Tibial nerve (tissue), 4 donors: ENCODE measurements at regions not wholly inside any gene's neighbourhood (a gene's known extent, or its start where the extent isn't known, plus 50 kb on each side); places are given as distances from the start of the nearest gene placed in this dataset.

ENCODE experiments used
- DNase-seq, 2 donors: peaks; one replicate each; pipeline ENCODE4 v3.0.0-alpha.2; 2019; ENCODE audit warnings: low spot score in 2 of 2
- H3K27ac ChIP-seq, 4 donors: fragments of 200-600 bp; sonication (generic) in 3 of 4; one replicate each; pipeline ENCODE4 v1.5.1; 2017 to 2019; ENCODE audit warnings: mild to moderate bottlenecking in 1 of 4
- H3K27me3 ChIP-seq, 2 donors: fragments of 200-600 bp; sonication (generic) in 1 of 2; one replicate each; pipeline versions ENCODE4 v1.5.1 to v1.6.0; 2017 to 2019
- H3K36me3 ChIP-seq, 3 donors: fragments of 200-600 bp; sonication (generic); one replicate each; pipeline ENCODE4 v1.5.1; 2018 to 2019
- H3K4me1 ChIP-seq, 4 donors: fragments of 200-600 bp; sonication (generic) in 3 of 4; one replicate each; pipeline ENCODE4 v1.5.1; 2017 to 2019
- H3K4me3 ChIP-seq, 4 donors: fragments of 200-600 bp; sonication (generic) in 3 of 4; one replicate each; pipeline ENCODE4 v1.5.1; 2017 to 2019; ENCODE audit warnings: mild to moderate bottlenecking in 1 of 4, moderate library complexity in 1 of 4
- H3K9me3 ChIP-seq, 4 donors: fragments of 200-600 bp; sonication (generic) in 3 of 4; one replicate each; pipeline ENCODE4 v1.5.1; 2017 to 2019
- CTCF ChIP-seq, 5 experiments: fragments of 200-600 bp in 3 of 5; fragments of 450-650 bp in 2 of 5; sonication (generic) in 3 of 5; IDR thresholded peaks; one replicate each; pipeline ENCODE4 v1.5.1; 2016 to 2019; ENCODE audit warnings: antibody characterized with exemption in 5 of 5, mild to moderate bottlenecking in 3 of 5, moderate library complexity in 2 of 5
- EP300 ChIP-seq, 2 donors: sonication (generic); formaldehyde crosslinking; IDR thresholded peaks; one replicate each; pipeline ENCODE4 v1.6.1; 2017; ENCODE audit warnings: antibody characterized with exemption in 2 of 2, mild to moderate bottlenecking in 1 of 2
- POLR2A ChIP-seq, 2 donors: fragments of 450-650 bp; IDR thresholded peaks; one replicate each; pipeline ENCODE4 v1.6.1; 2017; ENCODE audit warnings: antibody characterized with exemption in 2 of 2, mild to moderate bottlenecking in 2 of 2, moderate library complexity in 2 of 2
- WGBS, 2 donors: methylation state at CpG; one replicate each; pipeline ENCODE4 v1.1.5; 2018; 5-methylcytosine and 5-hydroxymethylcytosine counted together

- no peak overlapping the region for H3K27ac ChIP-seq
- H3K36me3 ChIP-seq, result no peaks in the 10 kb centered on the region
- peaks cover 0 to 6% (median 0%) of the 10 kb centered on the region in 4 donors for H3K9me3 ChIP-seq
- H3K4me1 ChIP-seq, result peaks cover 0 to 2% (median 0%) of the 10 kb centered on the region in 4 donors
- WGBS, 2 donors, result 84 to 88% methylated on average over 4 to 8 of the region's 8 CpGs
- no peak for DNase-seq
- TF ChIP-seq EP300 (IDR thresholded peaks at IDR 0.05), result no peak
- TF ChIP-seq POLR2A (IDR thresholded peaks at IDR 0.05), result no peak
- TF ChIP-seq CTCF (IDR thresholded peaks at IDR 0.05), result no peak
- H3K4me3 ChIP-seq, result no peak overlapping the region
- H3K27me3 ChIP-seq, result no peaks in the 10 kb centered on the region
Measured at GRCh38 chr5:103434057-103434456, 128.5 kb downstream of the NUDT12 start.

GRCh38 chr5:103433211-103433610, 129.4 kb downstream of the NUDT12 start:
- DNase-seq, result no peak
- H3K36me3 ChIP-seq, result no peaks in the 10 kb centered on the region
- no peak for TF ChIP-seq CTCF (IDR thresholded peaks at IDR 0.05)
- TF ChIP-seq POLR2A (IDR thresholded peaks at IDR 0.05), result no peak
- TF ChIP-seq EP300 (IDR thresholded peaks at IDR 0.05), result no peak
- no peaks in the 10 kb centered on the region for H3K9me3 ChIP-seq
- H3K27me3 ChIP-seq, result no peaks in the 10 kb centered on the region
- H3K4me1 ChIP-seq, result peaks cover 0 to 6% (median 2%) of the 10 kb centered on the region in 4 donors
- WGBS, 2 donors, result 86 to 89% methylated on average over 1 of the region's 1 CpG
- no peak overlapping the region for H3K4me3 ChIP-seq
- no peak overlapping the region for H3K27ac ChIP-seq

GRCh38 chr5:103428923-103429322, 133.7 kb downstream of the NUDT12 start:
- Histone ChIP-seq H3K36me3 (no peaks in the 10 kb centered on the region), H3K27ac (peak overlapping the region in 1 of 4 donors; percentile 60), H3K4me3 (no peak overlapping the region), H3K4me1 (peaks cover 0 to 10% (median 5%) of the 10 kb centered on the region in 4 donors), H3K27me3 (no peaks in the 10 kb centered on the region), H3K9me3 (no peaks in the 10 kb centered on the region)
- TF ChIP-seq EP300 (IDR thresholded peaks at IDR 0.05) (no peak), POLR2A (IDR thresholded peaks at IDR 0.05) (no peak), CTCF (IDR thresholded peaks at IDR 0.05) (no peak)
- WGBS, 2 donors, result 62 to 63% methylated on average over 2 of the region's 2 CpGs
- DNase-seq, result no peak

- no peak for TF ChIP-seq EP300 (IDR thresholded peaks at IDR 0.05)
- no peak for TF ChIP-seq CTCF (IDR thresholded peaks at IDR 0.05)
- TF ChIP-seq POLR2A (IDR thresholded peaks at IDR 0.05), result no peak
Measured at GRCh38 chr5:103428411-103428871, 134.1 kb downstream of the NUDT12 start.

GRCh38 chr5:103427326-103427725, 135.3 kb downstream of the NUDT12 start:
- Histone ChIP-seq H3K4me3 (no peak overlapping the region), H3K27me3 (no peaks in the 10 kb centered on the region), H3K4me1 (peaks cover 0 to 14% (median 5%) of the 10 kb centered on the region in 4 donors), H3K27ac (no peak overlapping the region), H3K9me3 (no peaks in the 10 kb centered on the region), H3K36me3 (no peaks in the 10 kb centered on the region)
- TF ChIP-seq CTCF (IDR thresholded peaks at IDR 0.05), result no peak
- TF ChIP-seq EP300 (IDR thresholded peaks at IDR 0.05), result no peak
- no peak for TF ChIP-seq POLR2A (IDR thresholded peaks at IDR 0.05)
- no peak for DNase-seq
- 92 to 94% methylated on average over 3 of the region's 3 CpGs for WGBS, 2 donors

More at GRCh38 chr5:103428411-103428871, 134.1 kb downstream of the NUDT12 start:
- WGBS, 2 donors, result 24 to 31% methylated on average over 6 of the region's 6 CpGs
- H3K27ac ChIP-seq, result peak overlapping the region in 1 of 4 donors; percentile 60
- H3K36me3 ChIP-seq, result no peaks in the 10 kb centered on the region
- no peaks in the 10 kb centered on the region for H3K27me3 ChIP-seq
- H3K9me3 ChIP-seq, result no peaks in the 10 kb centered on the region
- H3K4me3 ChIP-seq, result no peak overlapping the region
- no peak for DNase-seq
- H3K4me1 ChIP-seq, result peaks cover 0 to 14% (median 5%) of the 10 kb centered on the region in 4 donors
